ENCODE measurements at regions not wholly inside any gene's neighbourhood (a gene's known extent, or its start where the extent isn't known, plus 50 kb on each side); places are given as distances from the start of the nearest gene placed in this dataset.

DNA sequence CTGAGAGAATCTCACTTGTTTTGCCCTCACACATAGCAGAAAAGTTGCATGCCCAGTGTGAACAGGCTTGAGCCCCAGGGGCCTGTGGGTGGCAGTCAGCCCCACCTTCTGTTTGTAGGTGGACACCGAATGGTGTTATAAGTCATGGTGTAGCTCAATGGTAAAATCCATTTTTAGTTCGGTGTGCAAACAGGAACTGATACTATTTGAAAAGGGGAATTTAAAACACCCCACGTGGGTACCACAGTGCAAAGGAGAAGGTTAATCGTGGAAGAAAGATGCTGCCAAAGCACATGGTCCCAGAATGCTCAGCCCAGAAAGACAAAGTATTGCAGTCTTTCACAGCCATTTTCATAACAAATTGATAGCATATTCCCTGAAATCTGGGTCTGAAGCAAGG lies 71.8 kb upstream of the GZMB start:
- dilution Hi-C loops (cut with HindIII; ENCODE audit: low sequenced_read_pairs, unreplicated experiment) (no loop called here), intact Hi-C loops (cut with micrococcal nuclease) (no loop called here)
- H3K23ac ChIP-seq (ENCODE audit: low read depth, low read length): no peak overlapping the region

More for the DNA sequence above, 71.8 kb upstream of the GZMB start:
- Histone ChIP-seq H4K5ac (ENCODE audit: low read depth, low read length) (no peak overlapping the region), H3K56ac (ENCODE audit: extremely low read depth, insufficient read depth, low read length) (no peak overlapping the region), H2BK5ac (ENCODE audit: low read depth, low read length, poor library complexity, severe bottlenecking) (no peak overlapping the region), H3K4me2 (ENCODE audit: low read depth, low read length) (no peak overlapping the region), H2BK120ac (ENCODE audit: low read depth, low read length) (no peak overlapping the region), H3K27me3 (ENCODE audit: control insufficient read depth, insufficient read depth, low read length) (no peaks in the 10 kb centered on the region), H2BK20ac (ENCODE audit: low read depth, low read length) (no peak overlapping the region), H3K14ac (replicated peaks; ENCODE audit: low read depth, low read length) (no peak overlapping the region), H2AK5ac (ENCODE audit: low read depth, low read length) (no peak overlapping the region), H3K36me3 (ENCODE audit: control insufficient read depth, insufficient read depth, low read length) (no peaks in the 10 kb centered on the region), H3K4me3 (ENCODE audit: insufficient read depth, low read depth, low read length) (no peak overlapping the region), H3K4me1 (ENCODE audit: control insufficient read depth, insufficient read depth, low read length) (no peaks in the 10 kb centered on the region), H3K9me3 (ENCODE audit: control insufficient read depth, insufficient read depth, low read length) (no peaks in the 10 kb centered on the region), H4K91ac (ENCODE audit: insufficient read depth, low read depth, low read length) (no peak overlapping the region), H4K8ac (ENCODE audit: low read depth in 2 of 2, low read length in 2 of 2) (no peak overlapping the region), H3K9me1 (ENCODE audit: insufficient read depth, low read length) (no peaks in the 10 kb centered on the region), H2AK9ac (replicated peaks; ENCODE audit: low read depth, low read length, poor library complexity) (no peak overlapping the region), H3K27ac (ENCODE audit: insufficient read depth, low read length) (no peak overlapping the region), H2BK15ac (ENCODE audit: low read depth, low read length) (no peak overlapping the region), H3K9ac (ENCODE audit: low read depth, low read length) (no peak overlapping the region), H2AFZ (replicated peaks; ENCODE audit: low read length, poor library complexity) (no peak overlapping the region), H3K79me1 (ENCODE audit: low read depth in 1 of 2, low read length in 2 of 2) (no peaks in the 10 kb centered on the region), H3K18ac (ENCODE audit: low read depth, low read length) (no peak overlapping the region), H3K4ac (ENCODE audit: low read depth, low read length) (no peak overlapping the region), H4K20me1 (ENCODE audit: insufficient read depth, low read length) (no peaks in the 10 kb centered on the region)
- no CpG with 5 or more reads among the region's 4 CpGs for whole genome bisulfite sequencing, 2 experiments (ENCODE audit: extremely low coverage in 2 of 2, insufficient read length in 1 of 2)
- no peak for TF ChIP-seq CHD1 (IDR thresholded peaks at IDR 0.05; ENCODE audit: low read depth, low read length)
- TF ChIP-seq, protein P1, sequence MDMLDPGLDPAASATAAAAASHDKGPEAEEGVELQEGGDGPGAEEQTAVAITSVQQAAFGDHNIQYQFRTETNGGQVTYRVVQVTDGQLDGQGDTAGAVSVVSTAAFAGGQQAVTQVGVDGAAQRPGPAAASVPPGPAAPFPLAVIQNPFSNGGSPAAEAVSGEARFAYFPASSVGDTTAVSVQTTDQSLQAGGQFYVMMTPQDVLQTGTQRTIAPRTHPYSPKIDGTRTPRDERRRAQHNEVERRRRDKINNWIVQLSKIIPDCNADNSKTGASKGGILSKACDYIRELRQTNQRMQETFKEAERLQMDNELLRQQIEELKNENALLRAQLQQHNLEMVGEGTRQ (IDR thresholded peaks at IDR 0.05; ENCODE audit: low read depth, low read length): no peak
- no peak for TF ChIP-seq SMC3 (IDR thresholded peaks at IDR 0.05; ENCODE audit: low read depth, low read length)
- no peak for TF ChIP-seq MAFK (IDR thresholded peaks at IDR 0.05; ENCODE audit: low read depth, low read length)
- TF ChIP-seq RAD21 (IDR thresholded peaks at IDR 0.05; ENCODE audit: low read length): no peak
- no peak for TF ChIP-seq MXI1 (IDR thresholded peaks at IDR 0.05; ENCODE audit: borderline replicate concordance, low read depth, low read length)
- TF ChIP-seq, protein P2, sequence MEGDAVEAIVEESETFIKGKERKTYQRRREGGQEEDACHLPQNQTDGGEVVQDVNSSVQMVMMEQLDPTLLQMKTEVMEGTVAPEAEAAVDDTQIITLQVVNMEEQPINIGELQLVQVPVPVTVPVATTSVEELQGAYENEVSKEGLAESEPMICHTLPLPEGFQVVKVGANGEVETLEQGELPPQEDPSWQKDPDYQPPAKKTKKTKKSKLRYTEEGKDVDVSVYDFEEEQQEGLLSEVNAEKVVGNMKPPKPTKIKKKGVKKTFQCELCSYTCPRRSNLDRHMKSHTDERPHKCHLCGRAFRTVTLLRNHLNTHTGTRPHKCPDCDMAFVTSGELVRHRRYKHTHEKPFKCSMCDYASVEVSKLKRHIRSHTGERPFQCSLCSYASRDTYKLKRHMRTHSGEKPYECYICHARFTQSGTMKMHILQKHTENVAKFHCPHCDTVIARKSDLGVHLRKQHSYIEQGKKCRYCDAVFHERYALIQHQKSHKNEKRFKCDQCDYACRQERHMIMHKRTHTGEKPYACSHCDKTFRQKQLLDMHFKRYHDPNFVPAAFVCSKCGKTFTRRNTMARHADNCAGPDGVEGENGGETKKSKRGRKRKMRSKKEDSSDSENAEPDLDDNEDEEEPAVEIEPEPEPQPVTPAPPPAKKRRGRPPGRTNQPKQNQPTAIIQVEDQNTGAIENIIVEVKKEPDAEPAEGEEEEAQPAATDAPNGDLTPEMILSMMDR (conservative IDR thresholded peaks at IDR 0.05; ENCODE audit: low read depth, low read length): no peak
- TF ChIP-seq FOS (IDR thresholded peaks at IDR 0.05; ENCODE audit: low read depth, low read length): no peak
- TF ChIP-seq POLR2A (IDR thresholded peaks at IDR 0.05; ENCODE audit: low read depth, low read length): no peak
- no peak for TF ChIP-seq RCOR1 (IDR thresholded peaks at IDR 0.05; ENCODE audit: insufficient replicate concordance, low read length)
- no peak for TF ChIP-seq MAZ (IDR thresholded peaks at IDR 0.05; ENCODE audit: borderline replicate concordance, low read depth, low read length)
- DNase-seq (no peak), ATAC-seq (ENCODE audit: low read depth) (no peak)
- no TSS peak for BruUV-seq (replicated peaks)
- in situ Hi-C loops (cut with MboI; ENCODE audit: low sequenced_read_pairs): no loop called here
- ChIA-PET CTCF (no interaction called here), POLR2A (ENCODE audit: unreplicated experiment) (no interaction called here)

All from IMR-90 (cell line).